Colon (tissue), 2 donors: ENCODE measurements at regions not wholly inside any gene's neighbourhood (a gene's known extent, or its start where the extent isn't known, plus 50 kb on each side); places are given as distances from the start of the nearest gene placed in this dataset.

Experiments
- FAIRE-seq: peaks from 2 replicates; lab custom pipeline; 2012; peaks lifted over from hg19 to GRCh38; lab: Jason Lieb, UNC
- donor health status: control.
- donor health status: control.

- no peak for FAIRE-seq
Observed at GRCh38 chr2:150001788-150002187, 414.2 kb upstream of the MMADHC start.

GRCh38 chr2:149996901-149997300 is 409.3 kb upstream of the MMADHC start:
- FAIRE-seq, result no peak

GRCh38 chr2:149994057-149994728 is 406.6 kb upstream of the MMADHC start:
- FAIRE-seq, result no peak

- no peak for FAIRE-seq
Observed at GRCh38 chr2:149993316-149993715, 405.7 kb upstream of the MMADHC start.

- FAIRE-seq, result no peak
Observed at GRCh38 chr2:149991576-149991975, 404.0 kb upstream of the MMADHC start.

- peak; percentile 58 for FAIRE-seq
Observed at GRCh38 chr2:149990965-149991364, 403.4 kb upstream of the MMADHC start.

- no peak for FAIRE-seq
Observed at GRCh38 chr2:149989447-149990063, 402.0 kb upstream of the MMADHC start.

GRCh38 chr2:149988361-149988760 is 400.8 kb upstream of the MMADHC start:
- FAIRE-seq, result no peak

GRCh38 chr2:149986861-149987260 is 399.3 kb upstream of the MMADHC start:
- FAIRE-seq, result no peak

- FAIRE-seq, result peak; percentile 70
Observed at GRCh38 chr2:149984311-149984710, 396.7 kb upstream of the MMADHC start.

GRCh38 chr2:149972066-149972465 is 384.5 kb upstream of the MMADHC start:
- no peak for FAIRE-seq

- no peak for FAIRE-seq
Observed at GRCh38 chr2:149954981-149955600, 367.5 kb upstream of the MMADHC start.

GRCh38 chr2:149953627-149954026 is 366.1 kb upstream of the MMADHC start:
- FAIRE-seq, result no peak

- no peak for FAIRE-seq
Observed at GRCh38 chr2:149931486-149931885, 343.9 kb upstream of the MMADHC start.

GRCh38 chr2:149928011-149928410 is 340.4 kb upstream of the MMADHC start:
- FAIRE-seq, result no peak

- no peak for FAIRE-seq
Observed at GRCh38 chr2:149926149-149926548, 338.6 kb upstream of the MMADHC start.

GRCh38 chr2:149924549-149925213 is 337.1 kb upstream of the MMADHC start:
- FAIRE-seq, result no peak

GRCh38 chr2:149924028-149924427 is 336.5 kb upstream of the MMADHC start:
- FAIRE-seq, result no peak

GRCh38 chr2:149921911-149922616 is 334.5 kb upstream of the MMADHC start:
- FAIRE-seq, result no peak

- FAIRE-seq, result no peak
Observed at GRCh38 chr2:149920389-149920788, 332.8 kb upstream of the MMADHC start.

GRCh38 chr2:149915151-149915550 is 327.6 kb upstream of the MMADHC start:
- FAIRE-seq, result no peak
